Activated CD8-positive, alpha-beta T cell treated with anti-CD3 and anti-CD28 coated beads for 36 hours (primary cell): ENCODE measurements at regions not wholly inside any gene's neighbourhood (a gene's known extent, or its start where the extent isn't known, plus 50 kb on each side); places are given as distances from the start of the nearest gene placed in this dataset.

Experiments used
- ATAC-seq: fragments of 200-7000 bp; cut with Tn5 transposase; one replicate; pipeline ENCODE4 v1.10.0; 2021; ENCODE audit warnings: mild to moderate bottlenecking, moderate library complexity
- CTCF ChIA-PET: fragments of 350-600 bp; sonication (Branson Sonifier 250); formaldehyde crosslinking; loops from one replicate; lab custom pipeline; 2021; ENCODE audit warnings: antibody characterized with exemption; lab: Charles Lee
- POLR2A ChIA-PET: fragments of 350-600 bp; sonication (Branson Sonifier 250); formaldehyde crosslinking; loops from one replicate; lab custom pipeline; 2021; ENCODE audit warnings: antibody characterized with exemption; lab: Charles Lee
- DNase-seq: peaks from one replicate; pipeline ENCODE4 v3.0.0-alpha.2; 2020
- H3K27ac Mint-ChIP-seq: one replicate; pipeline ENCODE4 v1.8.0; 2021; ENCODE audit warnings: mild to moderate bottlenecking, mixed read lengths
- H3K27me3 Mint-ChIP-seq: one replicate; pipeline ENCODE4 v1.8.0; 2021; ENCODE audit warnings: mixed read lengths
- H3K36me3 Mint-ChIP-seq: one replicate; pipeline ENCODE4 v1.8.0; 2021; ENCODE audit warnings: low read depth, mixed read lengths
- H3K4me1 Mint-ChIP-seq: one replicate; pipeline ENCODE4 v1.8.0; 2021; ENCODE audit warnings: low read depth, mixed read lengths
- H3K4me3 Mint-ChIP-seq: one replicate; pipeline ENCODE4 v1.8.0; 2021; ENCODE audit warnings: mild to moderate bottlenecking, moderate library complexity, mixed read lengths
- H3K9me3 Mint-ChIP-seq: one replicate; pipeline ENCODE4 v1.8.0; 2021; ENCODE audit warnings: mixed read lengths
- intact Hi-C: fragments of 100-400 bp; cut with micrococcal nuclease; formaldehyde crosslinking; loops from one replicate; pipeline ENCODE4 v1.10.0; 2022
- TF ChIP-seq, protein P1 (sequence below): fragments of 200-600 bp; IDR thresholded peaks from one replicate; pipeline ENCODE4 v1.8.0; 2022; ENCODE audit warnings: antibody characterized with exemption, mild to moderate bottlenecking

GRCh38 chr6:150687508-150687907 lies 87.8 kb downstream of the PLEKHG1 start:
- no peaks in the 10 kb centered on the region for H3K27me3 Mint-ChIP-seq
- TF ChIP-seq, protein P1, sequence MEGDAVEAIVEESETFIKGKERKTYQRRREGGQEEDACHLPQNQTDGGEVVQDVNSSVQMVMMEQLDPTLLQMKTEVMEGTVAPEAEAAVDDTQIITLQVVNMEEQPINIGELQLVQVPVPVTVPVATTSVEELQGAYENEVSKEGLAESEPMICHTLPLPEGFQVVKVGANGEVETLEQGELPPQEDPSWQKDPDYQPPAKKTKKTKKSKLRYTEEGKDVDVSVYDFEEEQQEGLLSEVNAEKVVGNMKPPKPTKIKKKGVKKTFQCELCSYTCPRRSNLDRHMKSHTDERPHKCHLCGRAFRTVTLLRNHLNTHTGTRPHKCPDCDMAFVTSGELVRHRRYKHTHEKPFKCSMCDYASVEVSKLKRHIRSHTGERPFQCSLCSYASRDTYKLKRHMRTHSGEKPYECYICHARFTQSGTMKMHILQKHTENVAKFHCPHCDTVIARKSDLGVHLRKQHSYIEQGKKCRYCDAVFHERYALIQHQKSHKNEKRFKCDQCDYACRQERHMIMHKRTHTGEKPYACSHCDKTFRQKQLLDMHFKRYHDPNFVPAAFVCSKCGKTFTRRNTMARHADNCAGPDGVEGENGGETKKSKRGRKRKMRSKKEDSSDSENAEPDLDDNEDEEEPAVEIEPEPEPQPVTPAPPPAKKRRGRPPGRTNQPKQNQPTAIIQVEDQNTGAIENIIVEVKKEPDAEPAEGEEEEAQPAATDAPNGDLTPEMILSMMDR, result no peak
- no peaks in the 10 kb centered on the region for H3K4me1 Mint-ChIP-seq
- H3K27ac Mint-ChIP-seq, result no peak overlapping the region
- no peak for DNase-seq
- H3K36me3 Mint-ChIP-seq, result no peaks in the 10 kb centered on the region
- ATAC-seq, result no peak
- CTCF ChIA-PET, result interaction anchor here (1.3 to 2.1 kb wide), 3 partner anchors 16 to 270 kb away, joined by 3 to 10 read pairs (median 3); no protein-coding TSS in a partner anchor
- POLR2A ChIA-PET, result interaction anchor here (0.6 kb wide), 1 partner anchor 13 kb away, joined by 3 read pairs; no protein-coding TSS in a partner anchor
- H3K4me3 Mint-ChIP-seq, result no peak overlapping the region
- intact Hi-C loops, result no loop called here
- H3K9me3 Mint-ChIP-seq, result no peaks in the 10 kb centered on the region

DNA sequence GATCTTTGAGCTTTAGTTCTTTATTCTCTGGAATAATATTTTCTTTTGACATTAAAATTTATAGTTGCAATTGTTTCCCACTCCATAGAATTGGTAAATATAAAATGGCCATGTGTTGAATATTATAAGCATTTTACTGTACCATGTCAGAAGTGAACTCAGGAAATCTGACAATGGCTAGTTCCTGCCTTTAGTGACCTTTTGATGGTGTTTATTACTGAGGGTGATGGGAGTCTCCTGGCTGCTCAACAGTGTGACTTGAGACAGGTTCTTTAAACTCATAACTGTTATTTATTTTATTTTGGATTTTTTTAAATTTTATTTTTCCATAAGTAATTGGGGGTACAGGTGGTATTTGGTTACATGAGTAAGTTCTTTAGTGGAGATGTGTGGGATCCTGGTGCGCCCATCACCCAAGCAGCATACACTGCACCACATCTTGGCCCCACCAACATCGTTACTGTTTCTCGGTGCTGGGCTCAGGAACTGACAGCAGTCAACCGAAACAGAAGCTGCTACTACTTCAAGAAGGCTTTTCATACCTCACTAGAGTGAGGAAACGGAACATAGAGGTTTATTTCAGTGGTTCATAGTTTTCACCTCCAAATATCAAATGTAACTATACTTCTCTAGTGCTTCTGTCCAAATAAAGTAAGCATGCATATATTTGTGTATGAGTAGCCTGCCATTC lies 90.4 kb downstream of the PLEKHG1 start:
- ATAC-seq (no peak), DNase-seq (no peak)
- Mint-ChIP-seq H3K4me3 (no peak overlapping the region), H3K4me1 (no peaks in the 10 kb centered on the region), H3K36me3 (no peaks in the 10 kb centered on the region), H3K27ac (no peak overlapping the region), H3K9me3 (no peaks in the 10 kb centered on the region), H3K27me3 (no peaks in the 10 kb centered on the region)
- CTCF ChIA-PET, result no interaction called here
- POLR2A ChIA-PET, result no interaction called here
- TF ChIP-seq, protein P1, result no peak
- intact Hi-C loops, result no loop called here

- intact Hi-C loops, result no loop called here
- CTCF ChIA-PET, result no interaction called here
- TF ChIP-seq, protein P1, result no peak
- Mint-ChIP-seq H3K27me3 (no peaks in the 10 kb centered on the region), H3K4me3 (no peak overlapping the region), H3K36me3 (no peaks in the 10 kb centered on the region), H3K4me1 (no peaks in the 10 kb centered on the region), H3K27ac (no peak overlapping the region), H3K9me3 (no peaks in the 10 kb centered on the region)
- DNase-seq (no peak), ATAC-seq (no peak)
- POLR2A ChIA-PET, result no interaction called here
These were observed 91.0 kb downstream of the PLEKHG1 start for GRCh38 chr6:150690681-150691080.

DNA sequence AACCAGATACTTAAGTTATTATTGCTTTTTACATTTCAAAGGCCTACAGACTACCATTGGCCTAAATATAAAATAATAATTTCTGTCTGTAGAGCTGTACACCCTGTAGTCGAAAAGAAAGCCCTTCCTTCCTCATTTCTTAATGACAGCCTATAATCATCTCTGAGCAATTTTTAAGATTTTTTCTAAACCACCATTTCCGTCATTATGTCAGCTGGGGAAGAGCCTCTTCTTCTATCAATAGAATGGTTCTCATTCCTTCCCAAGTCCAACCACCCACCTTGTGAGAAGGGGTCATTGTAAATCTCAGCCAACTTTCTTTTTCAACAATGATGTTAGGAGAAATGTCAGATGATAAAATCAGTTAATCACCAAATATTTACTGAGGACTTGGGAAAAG lies 91.8 kb downstream of the PLEKHG1 start:
- DNase-seq (no peak), ATAC-seq (no peak)
- Mint-ChIP-seq H3K4me1 (no peaks in the 10 kb centered on the region), H3K36me3 (no peaks in the 10 kb centered on the region), H3K27me3 (no peaks in the 10 kb centered on the region), H3K27ac (no peak overlapping the region), H3K4me3 (no peak overlapping the region), H3K9me3 (no peaks in the 10 kb centered on the region)
- CTCF ChIA-PET, result no interaction called here
- POLR2A ChIA-PET, result no interaction called here
- intact Hi-C loops, result no loop called here
- TF ChIP-seq, protein P1, result no peak

DNA sequence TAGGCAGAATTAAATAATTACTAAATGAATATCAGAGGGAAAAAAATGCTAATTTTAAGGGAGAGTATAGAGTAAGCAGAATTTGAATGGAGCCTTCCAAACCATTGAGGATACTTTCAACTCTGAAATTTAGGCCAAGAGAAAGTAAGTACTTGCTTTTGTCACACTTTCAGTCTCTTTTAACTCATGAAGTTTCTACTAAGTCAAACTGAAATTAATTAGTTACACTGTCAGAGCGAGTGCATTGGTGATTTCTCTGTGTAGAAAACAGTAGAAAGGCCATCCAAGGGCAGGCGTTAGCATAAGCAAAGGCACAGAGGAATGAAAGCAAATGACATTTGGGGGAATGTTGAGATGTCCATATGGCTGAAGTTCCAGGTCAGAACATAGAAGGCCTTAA lies 92.9 kb downstream of the PLEKHG1 start:
- no peaks in the 10 kb centered on the region for H3K36me3 Mint-ChIP-seq
- ChIA-PET CTCF (interaction anchor here (0.7 to 1.2 kb wide), 2 partner anchors 123 to 632 kb away, joined by 3 to 5 read pairs; no protein-coding TSS in a partner anchor), POLR2A (no interaction called here)
- intact Hi-C loops, result no loop called here
- DNase-seq (no peak), ATAC-seq (no peak)
- H3K9me3 Mint-ChIP-seq, result no peaks in the 10 kb centered on the region
- TF ChIP-seq, protein P1, result no peak
- no peak overlapping the region for H3K27ac Mint-ChIP-seq
- no peaks in the 10 kb centered on the region for H3K4me1 Mint-ChIP-seq
- H3K4me3 Mint-ChIP-seq, result no peak overlapping the region
- no peaks in the 10 kb centered on the region for H3K27me3 Mint-ChIP-seq
